Raji (cell line): ENCODE measurements at regions not wholly inside any gene's neighbourhood (a gene's known extent, or its start where the extent isn't known, plus 50 kb on each side); places are given as distances from the start of the nearest gene placed in this dataset.

Experiments used
- POLR2A ChIP-seq: IDR thresholded peaks from 2 replicates; pipeline ENCODE4 v1.6.1; 2011; ENCODE audit warnings: low read depth, low read length, control low read depth; ENCODE audit not compliant: insufficient read depth

DNA sequence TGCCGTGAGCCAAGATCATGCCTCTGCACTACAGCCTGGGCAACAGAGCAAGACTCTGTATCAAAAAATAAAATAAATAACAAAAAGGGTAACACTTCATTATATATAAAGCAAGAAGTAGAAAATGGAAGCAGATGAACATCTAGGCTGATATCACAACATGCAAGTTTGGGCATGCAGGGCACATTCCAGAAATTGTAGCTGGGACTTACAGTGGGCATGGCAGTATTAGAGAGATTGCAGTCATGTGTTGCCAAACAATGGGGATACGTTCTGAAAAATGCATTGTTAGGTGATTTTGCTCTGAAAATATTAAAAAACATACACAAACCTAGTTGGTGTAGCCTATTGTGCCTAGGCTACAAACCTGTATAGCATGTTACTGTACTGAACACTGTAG, 441.0 kb upstream of the PRMT6 start:
- no peak for TF ChIP-seq POLR2A

DNA sequence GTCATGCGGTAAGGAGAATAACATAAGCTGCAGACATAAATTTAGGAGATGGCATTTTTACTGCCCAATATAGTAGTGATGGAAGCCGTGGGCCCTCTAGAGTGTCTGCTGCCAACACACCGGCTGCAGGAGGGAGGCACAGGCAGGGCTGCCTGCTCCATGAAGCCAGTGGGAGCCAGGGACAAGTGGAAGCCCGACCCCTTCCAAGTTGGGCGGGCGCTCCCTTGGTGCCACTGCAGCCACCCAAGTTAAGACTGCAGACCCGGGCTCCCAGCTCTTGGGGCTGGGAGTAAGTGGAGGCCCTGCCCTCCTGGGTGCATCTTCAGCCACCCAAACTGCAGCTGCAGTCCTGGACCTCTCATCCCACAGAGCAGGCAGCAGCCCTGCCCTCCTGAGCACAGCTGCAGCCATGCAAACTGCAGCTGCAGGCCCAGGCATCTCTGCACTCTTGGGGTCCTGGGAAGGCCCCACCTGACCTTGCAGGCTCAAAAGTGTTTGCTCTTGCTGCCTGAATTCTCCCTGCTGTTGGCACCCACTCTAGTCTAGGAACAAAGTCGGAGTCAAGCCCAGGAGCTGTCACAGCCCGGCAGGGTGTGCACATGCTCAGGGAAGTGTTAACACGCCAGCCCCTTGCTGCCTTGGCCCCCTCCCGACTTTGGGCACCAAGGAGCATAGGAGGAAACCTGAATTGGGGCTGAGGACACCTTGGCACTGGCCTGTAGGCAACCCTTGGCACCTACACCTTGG, 437.2 kb upstream of the PRMT6 start:
- no peak for TF ChIP-seq POLR2A

DNA sequence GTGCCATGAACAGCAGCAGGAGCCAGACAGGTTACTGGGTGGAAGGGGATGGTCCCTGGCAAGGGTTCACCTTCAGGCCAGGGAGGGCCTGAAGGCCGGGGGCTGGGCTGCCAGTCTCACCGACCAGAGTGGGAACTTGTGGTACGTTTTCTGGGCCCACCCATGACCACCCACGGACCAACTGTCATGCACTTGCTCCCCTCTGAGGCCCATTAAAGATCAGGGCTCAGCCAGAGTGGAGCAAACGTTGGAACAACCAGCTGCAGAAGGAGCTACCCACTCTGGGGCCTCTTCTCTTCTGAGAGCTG, 436.7 kb upstream of the PRMT6 start:
- TF ChIP-seq POLR2A: no peak

DNA sequence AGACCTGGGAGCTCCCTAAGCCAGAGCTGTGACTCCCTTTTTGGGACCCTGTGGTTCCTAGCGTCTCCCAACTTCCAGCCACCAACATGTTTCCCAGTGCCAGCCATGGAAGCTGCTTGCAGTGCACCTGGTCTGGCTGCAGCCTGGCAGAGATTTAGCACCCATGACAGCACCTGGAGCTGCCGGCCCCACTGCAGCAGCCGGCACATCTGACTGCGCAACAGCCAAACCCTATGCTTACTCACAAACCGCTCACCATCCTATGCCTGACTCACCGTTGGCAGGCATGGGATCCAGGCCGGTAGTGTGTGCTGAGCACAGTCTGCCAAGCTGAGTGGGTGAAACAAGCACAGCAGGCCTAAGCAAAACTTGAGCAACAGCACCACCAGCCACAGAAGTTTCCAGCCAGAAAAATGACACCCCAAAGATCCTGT, 435.9 kb upstream of the PRMT6 start:
- TF ChIP-seq POLR2A: no peak

DNA sequence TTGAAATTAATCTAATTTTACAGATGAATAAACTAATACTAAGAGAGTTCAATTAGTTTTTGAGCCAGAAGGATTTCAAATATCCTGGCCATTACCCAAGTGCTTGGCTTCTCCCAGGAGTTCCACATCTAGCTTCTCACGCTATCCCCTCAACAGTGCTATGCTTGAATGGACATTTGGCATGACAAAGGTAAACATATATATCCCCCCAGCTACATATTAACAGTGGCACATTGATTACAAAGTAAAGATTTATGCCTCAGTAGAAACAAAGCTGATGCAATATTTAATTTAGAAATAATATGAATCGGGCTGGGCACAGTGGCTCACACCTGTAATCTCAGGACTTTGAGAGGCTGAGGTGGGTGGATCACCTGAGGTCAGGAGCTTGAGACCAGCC, 434.6 kb upstream of the PRMT6 start:
- no peak for TF ChIP-seq POLR2A

DNA sequence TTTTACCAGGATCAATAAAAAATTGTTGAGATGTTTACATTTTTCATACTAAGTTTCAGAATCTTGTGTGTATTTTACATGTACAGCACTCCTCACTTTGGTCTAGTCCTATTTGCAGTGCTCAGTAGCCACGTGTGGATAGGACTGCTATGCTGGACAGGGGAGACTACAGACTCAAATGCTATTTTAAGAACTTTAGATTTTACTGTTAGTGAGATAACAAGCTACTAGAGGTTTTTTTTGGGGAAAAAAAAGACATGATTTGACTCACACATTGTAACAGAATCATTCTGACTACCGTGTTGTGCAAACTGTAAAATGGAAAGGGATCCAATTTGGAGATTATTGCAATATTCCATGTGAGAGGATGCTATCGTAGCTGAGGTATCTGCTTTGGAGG, 418.9 kb upstream of the PRMT6 start:
- no peak for TF ChIP-seq POLR2A

DNA sequence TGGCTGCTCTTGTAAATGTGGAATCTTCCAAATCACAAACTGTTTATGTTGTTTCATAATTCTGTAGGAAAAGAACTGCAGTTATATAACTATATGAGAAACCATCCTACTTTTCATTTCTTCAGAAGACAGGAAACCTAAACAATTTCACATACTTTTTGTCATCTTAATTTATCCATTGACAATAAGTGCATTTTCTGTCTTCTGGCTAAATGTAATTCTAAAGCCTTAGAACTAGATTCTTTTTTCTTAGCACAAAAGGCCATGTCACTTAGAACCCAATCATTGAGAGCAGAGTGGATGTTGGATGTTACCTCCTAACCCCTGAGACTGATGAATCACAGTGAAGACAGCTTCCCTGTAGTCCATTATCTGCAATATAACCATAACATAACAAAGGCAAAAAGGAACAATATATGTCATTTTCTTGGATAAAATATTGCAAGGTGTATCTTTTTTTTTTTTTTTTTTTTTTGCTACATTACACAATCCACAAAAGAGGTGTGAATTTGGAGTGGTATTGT, 410.2 kb upstream of the PRMT6 start:
- no peak for TF ChIP-seq POLR2A

DNA sequence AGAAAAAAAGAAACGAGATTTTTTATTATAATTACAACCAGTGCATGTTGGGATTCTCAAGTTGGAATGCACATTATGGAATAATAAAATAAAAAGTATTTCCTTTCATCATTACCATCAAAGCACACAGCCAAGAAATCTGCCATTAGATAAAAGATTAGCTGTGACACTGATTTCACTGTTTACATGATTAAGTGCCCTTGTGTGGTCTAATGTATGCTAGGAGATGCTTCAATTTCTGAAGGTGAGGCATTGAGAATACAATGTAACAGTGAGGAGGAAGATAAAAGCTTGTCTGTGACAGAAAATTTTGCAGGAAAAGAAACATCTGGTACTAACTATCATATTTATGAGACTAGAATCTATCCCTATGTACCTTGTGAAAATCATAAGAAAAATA, 409.7 kb upstream of the PRMT6 start:
- TF ChIP-seq POLR2A: no peak

DNA sequence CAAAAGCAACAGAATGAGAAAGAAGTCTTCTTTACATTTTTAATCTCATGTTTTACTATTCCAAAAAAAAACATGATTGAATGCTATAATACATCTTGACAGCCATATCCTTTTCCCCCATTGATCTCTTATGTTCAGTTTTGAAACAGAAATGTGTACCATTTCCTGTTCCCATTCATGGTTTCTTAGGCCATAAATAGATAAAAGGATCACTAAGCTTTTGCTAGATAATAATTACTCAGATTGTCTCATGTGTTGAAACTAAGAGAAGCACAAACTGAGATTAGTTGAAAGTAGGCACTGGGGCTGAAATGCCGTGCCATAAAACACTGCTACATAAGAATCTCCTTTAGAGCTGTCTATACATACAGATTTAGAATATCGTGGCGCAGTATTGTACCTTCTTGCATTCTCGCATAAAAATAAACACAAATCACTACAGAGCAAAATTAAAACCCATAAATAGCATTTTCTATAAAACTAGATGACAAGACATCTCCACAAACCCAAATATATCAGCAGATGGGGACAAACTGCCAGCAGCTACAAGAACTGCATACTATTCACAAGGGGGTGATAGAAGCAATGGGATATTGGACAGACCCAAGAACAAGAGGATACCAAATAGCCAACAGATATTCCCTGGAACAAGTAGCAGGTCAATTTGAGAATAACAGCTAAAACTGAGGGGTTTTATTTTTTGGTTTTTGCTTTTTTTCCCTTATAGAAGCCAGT, 405.3 kb upstream of the PRMT6 start:
- no peak for TF ChIP-seq POLR2A

DNA sequence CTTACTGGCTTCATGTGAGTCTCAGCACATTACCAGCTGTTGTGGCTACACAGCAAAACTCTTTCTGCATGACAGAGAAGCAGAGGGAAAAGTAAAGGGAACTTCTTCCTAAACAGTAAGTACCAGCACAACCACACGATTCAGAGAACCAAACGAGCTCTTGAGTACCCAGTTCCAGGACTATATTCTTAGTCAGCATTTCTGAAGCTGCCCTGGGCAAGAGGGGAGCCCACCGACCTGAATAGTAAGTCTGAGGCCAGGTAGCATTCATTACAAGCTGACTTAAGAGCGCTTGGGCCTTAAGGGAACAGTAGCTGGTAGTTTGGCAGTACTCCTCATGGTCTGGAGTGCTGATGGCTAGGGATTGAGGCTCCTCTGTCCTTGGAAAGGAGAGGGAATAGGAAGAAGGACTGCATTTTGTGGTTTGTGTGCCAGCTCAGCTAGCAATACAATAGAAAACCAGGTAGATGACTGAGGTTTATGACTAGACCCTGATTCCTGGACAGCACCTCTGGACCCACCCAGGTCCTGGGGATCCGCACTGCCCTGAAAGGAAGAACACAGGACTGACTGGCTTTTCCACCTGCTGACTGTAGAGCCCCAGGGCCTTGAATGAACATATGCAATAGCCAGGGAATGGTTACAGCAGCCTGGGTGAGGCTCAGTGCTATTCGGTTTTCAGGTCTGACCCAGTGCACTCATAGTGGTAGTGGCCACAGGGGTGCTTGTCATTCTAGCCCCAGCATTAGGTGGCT, 396.8 kb upstream of the PRMT6 start:
- TF ChIP-seq POLR2A: no peak

DNA sequence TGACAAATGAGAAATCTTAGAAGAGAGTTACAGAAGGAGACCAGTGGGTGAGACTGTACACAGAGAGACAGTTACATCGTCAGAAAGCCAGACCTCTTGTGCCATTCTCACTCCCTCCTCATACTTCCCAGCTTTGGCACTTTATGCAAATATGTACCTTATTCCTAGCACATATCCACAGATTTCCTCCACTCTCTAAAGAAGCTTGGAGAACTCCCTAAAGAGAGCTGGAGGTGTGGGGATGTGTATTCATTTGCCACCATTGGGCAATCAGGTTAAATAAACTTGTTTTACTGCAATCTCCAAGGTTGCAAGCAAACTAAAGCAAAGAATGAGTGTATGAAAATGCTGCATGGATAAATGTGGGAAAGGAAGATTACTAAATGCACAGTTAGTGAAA, 380.9 kb upstream of the PRMT6 start:
- no peak for TF ChIP-seq POLR2A

DNA sequence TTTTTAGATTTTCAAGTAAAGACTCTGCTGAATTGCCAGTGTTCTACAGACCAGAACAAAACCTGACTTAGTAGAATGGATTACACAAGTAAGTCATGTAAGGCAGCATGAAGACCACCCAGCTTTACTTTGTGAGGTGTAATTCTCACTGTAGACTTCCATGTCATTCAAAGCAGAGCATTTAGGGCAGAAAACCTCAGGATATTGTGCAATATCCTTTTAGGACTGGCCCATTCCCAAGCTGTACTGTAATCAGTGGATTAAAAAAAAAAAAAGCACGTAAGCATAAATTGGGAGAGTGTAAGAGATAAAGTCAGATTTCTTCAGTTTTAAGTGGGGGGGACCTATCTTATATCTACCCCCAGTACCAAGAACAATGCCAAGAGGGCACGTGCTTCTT, 380.5 kb upstream of the PRMT6 start:
- TF ChIP-seq POLR2A: no peak

DNA sequence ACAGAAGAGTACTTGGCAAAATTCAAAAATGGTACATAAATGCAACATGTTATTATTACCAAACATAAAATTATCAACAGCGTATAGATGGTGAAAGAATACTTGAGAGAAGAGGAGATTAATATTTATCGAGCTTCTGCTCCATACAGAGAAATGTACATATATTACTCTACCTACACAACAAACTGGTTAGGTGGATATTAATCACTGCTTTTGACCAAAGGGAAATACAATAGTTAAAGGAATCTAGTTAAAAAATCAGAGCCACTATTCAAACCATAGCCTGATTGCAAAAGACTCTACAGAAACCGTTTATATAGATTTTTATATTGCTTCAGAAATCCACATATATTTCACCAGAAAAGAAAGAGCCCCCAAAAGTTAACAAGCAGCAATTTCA, 379.3 kb upstream of the PRMT6 start:
- TF ChIP-seq POLR2A: no peak

DNA sequence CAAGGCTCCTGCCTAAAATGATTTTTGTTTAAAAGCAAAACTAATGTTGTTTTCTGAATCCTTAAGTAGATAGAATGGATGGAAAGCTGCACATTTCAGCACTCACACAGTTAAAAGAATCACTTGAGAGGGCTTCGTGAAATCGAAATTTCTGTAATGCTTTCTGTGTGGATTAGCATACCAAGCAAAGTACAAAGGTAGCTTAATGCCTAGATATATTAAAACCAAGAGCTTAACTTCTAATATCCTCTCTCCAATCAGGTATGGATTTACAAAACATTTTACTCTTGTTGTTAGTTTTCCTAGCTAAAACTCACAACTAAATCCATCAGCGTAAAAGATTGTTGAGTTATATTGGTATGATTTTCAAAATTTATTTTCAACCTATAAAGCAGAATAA, 378.8 kb upstream of the PRMT6 start:
- TF ChIP-seq POLR2A: no peak

DNA sequence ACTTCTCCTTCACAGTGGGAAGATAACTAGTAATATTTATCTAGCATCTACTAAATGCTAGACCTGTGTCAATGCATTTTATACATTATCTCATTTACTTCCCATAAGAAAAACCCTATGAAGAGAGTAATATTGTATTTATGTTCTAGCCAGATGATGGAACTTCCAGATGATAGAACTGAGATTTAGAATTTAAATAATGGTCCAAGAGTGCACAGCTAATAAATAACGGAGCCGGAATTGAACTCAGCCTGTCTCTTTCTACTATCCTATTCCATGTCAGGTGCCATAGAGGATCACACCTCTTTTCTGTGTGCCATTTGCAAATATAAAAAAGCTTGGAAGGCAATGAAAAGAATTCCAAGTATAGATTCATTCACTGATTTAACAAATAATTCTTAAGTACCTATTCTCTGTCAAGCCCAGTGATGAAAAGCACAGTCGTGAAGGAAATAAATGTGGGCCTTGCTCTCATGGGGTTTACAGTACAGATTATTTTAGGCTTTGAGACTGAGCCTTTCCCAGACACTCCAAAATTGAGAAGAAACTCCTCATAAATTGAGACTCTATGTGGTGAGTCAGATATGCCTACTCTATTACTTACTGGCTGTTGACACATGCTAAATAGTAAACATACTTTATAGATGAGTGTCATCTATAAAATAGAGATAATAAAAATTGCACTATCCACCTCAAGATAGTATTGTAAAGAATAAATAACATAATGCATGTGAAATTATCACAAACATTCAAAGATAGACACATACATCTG, 378.0 kb upstream of the PRMT6 start:
- TF ChIP-seq POLR2A: no peak

DNA sequence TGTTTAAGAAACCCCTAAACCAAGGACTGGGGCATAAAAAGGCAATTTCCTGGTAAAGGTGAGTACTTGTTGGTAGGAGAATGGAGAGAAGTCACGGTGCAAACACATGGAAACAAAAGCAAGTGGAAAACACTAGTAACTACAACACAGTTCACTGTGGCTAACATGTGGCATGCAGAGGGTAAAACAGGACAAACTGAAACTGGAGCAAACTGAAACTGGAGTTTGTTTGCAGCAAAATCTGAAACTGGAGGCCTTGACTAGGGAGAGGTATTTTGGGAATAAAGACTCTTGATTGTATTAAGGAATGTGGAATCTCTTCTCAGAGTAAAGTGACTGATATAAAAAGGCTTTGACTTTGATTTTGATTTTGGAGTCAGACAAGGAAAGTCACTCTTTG, 376.3 kb upstream of the PRMT6 start:
- no peak for TF ChIP-seq POLR2A

DNA sequence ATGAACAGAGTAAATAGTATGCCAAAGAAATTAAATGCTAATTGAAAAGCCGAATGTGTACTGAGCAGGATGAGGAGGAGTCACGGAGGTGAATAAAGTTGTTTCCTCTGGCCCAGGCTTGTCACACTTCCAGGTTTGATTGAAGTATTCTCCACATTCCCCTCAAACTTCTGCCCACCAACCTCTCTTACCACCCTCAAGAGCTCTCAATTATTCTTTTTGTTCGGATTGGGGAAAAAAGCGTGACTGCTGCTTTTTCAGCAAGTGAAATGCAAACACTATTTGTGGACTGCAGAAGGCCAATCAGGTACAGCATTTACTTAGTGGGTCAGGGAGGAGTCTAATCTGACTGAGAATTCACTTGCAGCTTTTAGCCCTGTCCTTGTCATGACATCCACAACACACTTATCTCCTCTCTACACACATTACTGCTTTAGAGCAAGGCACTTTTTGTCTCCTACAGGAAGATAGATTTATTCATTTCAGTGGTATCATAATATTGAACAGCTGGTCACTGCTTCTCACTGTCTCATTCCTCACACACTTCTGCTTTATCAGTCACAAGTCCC, 375.6 kb upstream of the PRMT6 start:
- no peak for TF ChIP-seq POLR2A
